ENCODE measurements at regions not wholly inside any gene's neighbourhood (a gene's known extent, or its start where the extent isn't known, plus 50 kb on each side); places are given as distances from the start of the nearest gene placed in this dataset.

GRCh38 chr10:91024541-91024940 lies 103.7 kb upstream of the ANKRD1 start:
- Histone ChIP-seq H3K4me1 (ENCODE audit: control insufficient read depth, extremely low read depth, insufficient read depth, low read length) (no peaks in the 10 kb centered on the region), H3K9me3 (ENCODE audit: control insufficient read depth, low read depth, low read length) (no peaks in the 10 kb centered on the region), H4K20me1 (ENCODE audit: control insufficient read depth, extremely low read depth, insufficient read depth, low read length) (no peaks in the 10 kb centered on the region), H3K9ac (ENCODE audit: control insufficient read depth, extremely low read depth, insufficient read depth, low read length) (no peak overlapping the region), H3K36me3 (ENCODE audit: control insufficient read depth in 2 of 2, extremely low read depth in 1 of 2, insufficient read depth in 2 of 2, low read length in 2 of 2) (no peaks in the 10 kb centered on the region), H3K4me3 (ENCODE audit: control insufficient read depth in 2 of 3, extremely low read depth in 1 of 3, insufficient read depth in 2 of 3, low read depth in 1 of 3, low read length in 3 of 3) (no peak overlapping the region), H3K27me3 (ENCODE audit: control insufficient read depth, extremely low read depth, insufficient read depth, low read length) (peaks cover 4% of the 10 kb centered on the region), H3K9me1 (ENCODE audit: control insufficient read depth, extremely low read depth, insufficient read depth, low read length) (no peaks in the 10 kb centered on the region), H3K4me2 (ENCODE audit: control insufficient read depth, extremely low read depth, insufficient read depth, low read depth, low read length) (no peak overlapping the region), H3K27ac (ENCODE audit: control insufficient read depth, insufficient read depth, low read length) (no peak overlapping the region), H3K79me2 (ENCODE audit: control insufficient read depth, insufficient read depth, low read length) (no peaks in the 10 kb centered on the region), H2AFZ (ENCODE audit: control insufficient read depth, low read length) (no peak overlapping the region)
- DNase-seq (ENCODE audit: low read depth, low spot score) = no peak
- dilution Hi-C loops (cut with MboI; ENCODE audit: extremely low pct_ligation_motif_present, low sequenced_read_pairs) = no loop called here
- no peak for FAIRE-seq
- TF ChIP-seq EZH2 (IDR thresholded peaks at IDR 0.05; ENCODE audit: low read length) = no peak
- TF ChIP-seq, protein P1, sequence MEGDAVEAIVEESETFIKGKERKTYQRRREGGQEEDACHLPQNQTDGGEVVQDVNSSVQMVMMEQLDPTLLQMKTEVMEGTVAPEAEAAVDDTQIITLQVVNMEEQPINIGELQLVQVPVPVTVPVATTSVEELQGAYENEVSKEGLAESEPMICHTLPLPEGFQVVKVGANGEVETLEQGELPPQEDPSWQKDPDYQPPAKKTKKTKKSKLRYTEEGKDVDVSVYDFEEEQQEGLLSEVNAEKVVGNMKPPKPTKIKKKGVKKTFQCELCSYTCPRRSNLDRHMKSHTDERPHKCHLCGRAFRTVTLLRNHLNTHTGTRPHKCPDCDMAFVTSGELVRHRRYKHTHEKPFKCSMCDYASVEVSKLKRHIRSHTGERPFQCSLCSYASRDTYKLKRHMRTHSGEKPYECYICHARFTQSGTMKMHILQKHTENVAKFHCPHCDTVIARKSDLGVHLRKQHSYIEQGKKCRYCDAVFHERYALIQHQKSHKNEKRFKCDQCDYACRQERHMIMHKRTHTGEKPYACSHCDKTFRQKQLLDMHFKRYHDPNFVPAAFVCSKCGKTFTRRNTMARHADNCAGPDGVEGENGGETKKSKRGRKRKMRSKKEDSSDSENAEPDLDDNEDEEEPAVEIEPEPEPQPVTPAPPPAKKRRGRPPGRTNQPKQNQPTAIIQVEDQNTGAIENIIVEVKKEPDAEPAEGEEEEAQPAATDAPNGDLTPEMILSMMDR (optimal IDR thresholded peaks at IDR 0.05 in 1 of 3, IDR thresholded peaks at IDR 0.05 in 1 of 3, conservative IDR thresholded peaks at IDR 0.05 in 1 of 3; ENCODE audit: extremely low read depth in 1 of 3, insufficient read depth in 2 of 3, low read length in 3 of 3) = no peak

DNA sequence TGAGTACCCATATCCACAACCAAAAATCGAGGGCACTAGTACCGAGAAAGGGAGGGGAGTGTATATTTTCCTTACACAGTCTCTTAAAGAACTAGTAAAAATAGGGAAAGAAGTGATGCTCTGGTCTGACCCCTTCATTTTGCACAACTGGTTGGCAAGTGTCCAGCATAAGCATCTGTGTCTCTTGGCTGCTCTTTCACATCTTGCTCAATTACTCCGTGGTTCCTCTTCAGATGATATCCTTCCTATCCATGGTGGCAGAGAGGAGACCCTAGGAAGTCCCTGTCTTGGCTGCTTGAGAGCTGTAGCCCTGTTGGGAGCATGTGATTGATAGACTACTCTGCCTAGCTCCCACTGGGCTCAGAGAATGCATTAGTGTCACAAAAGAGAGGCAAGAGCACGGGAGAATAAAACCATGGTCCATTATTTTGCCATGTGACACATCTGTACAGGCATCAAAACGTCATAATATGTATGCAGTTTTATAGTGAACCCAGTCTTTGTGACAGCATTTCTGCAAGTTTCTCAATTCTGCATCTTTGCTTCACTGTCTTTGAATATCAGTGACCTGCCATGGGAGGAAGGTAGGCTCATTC lies 111.8 kb upstream of the ANKRD1 start:
- DNase-seq (ENCODE audit: low read depth, low spot score) (no peak), FAIRE-seq (no peak)
- Histone ChIP-seq H3K9me3 (ENCODE audit: control insufficient read depth, low read depth, low read length) (no peaks in the 10 kb centered on the region), H3K36me3 (ENCODE audit: control insufficient read depth in 2 of 2, extremely low read depth in 1 of 2, insufficient read depth in 2 of 2, low read length in 2 of 2) (no peaks in the 10 kb centered on the region), H3K4me2 (ENCODE audit: control insufficient read depth, extremely low read depth, insufficient read depth, low read depth, low read length) (no peak overlapping the region), H3K27me3 (ENCODE audit: control insufficient read depth, extremely low read depth, insufficient read depth, low read length) (peaks cover 6% of the 10 kb centered on the region), H3K79me2 (ENCODE audit: control insufficient read depth, insufficient read depth, low read length) (no peaks in the 10 kb centered on the region), H3K4me1 (ENCODE audit: control insufficient read depth, extremely low read depth, insufficient read depth, low read length) (no peaks in the 10 kb centered on the region), H4K20me1 (ENCODE audit: control insufficient read depth, extremely low read depth, insufficient read depth, low read length) (no peaks in the 10 kb centered on the region), H3K9me1 (ENCODE audit: control insufficient read depth, extremely low read depth, insufficient read depth, low read length) (no peaks in the 10 kb centered on the region), H3K27ac (ENCODE audit: control insufficient read depth, insufficient read depth, low read length) (no peak overlapping the region), H2AFZ (ENCODE audit: control insufficient read depth, low read length) (no peak overlapping the region), H3K4me3 (ENCODE audit: control insufficient read depth in 2 of 3, extremely low read depth in 1 of 3, insufficient read depth in 2 of 3, low read depth in 1 of 3, low read length in 3 of 3) (no peak overlapping the region), H3K9ac (ENCODE audit: control insufficient read depth, extremely low read depth, insufficient read depth, low read length) (no peak overlapping the region)
- dilution Hi-C loops (cut with MboI; ENCODE audit: extremely low pct_ligation_motif_present, low sequenced_read_pairs) = no loop called here
- no peak for TF ChIP-seq EZH2 (IDR thresholded peaks at IDR 0.05; ENCODE audit: low read length)
- TF ChIP-seq, protein P1 (optimal IDR thresholded peaks at IDR 0.05 in 1 of 3, IDR thresholded peaks at IDR 0.05 in 1 of 3, conservative IDR thresholded peaks at IDR 0.05 in 1 of 3; ENCODE audit: extremely low read depth in 1 of 3, insufficient read depth in 2 of 3, low read length in 3 of 3) = no peak

Data from keratinocyte (primary cell).